B cell (primary cell): ENCODE measurements at regions not wholly inside any gene's neighbourhood (a gene's known extent, or its start where the extent isn't known, plus 50 kb on each side); places are given as distances from the start of the nearest gene placed in this dataset.

ENCODE experiments used
- ATAC-seq: fragments of 200-7000 bp; cut with Tn5 transposase; one replicate; pipeline ENCODE4 v1.10.0; 2021; ENCODE audit warnings: low read depth, mild to moderate bottlenecking, moderate number of reproducible peaks, moderate library complexity
- CTCF ChIA-PET: fragments of 350-600 bp; sonication (Branson Sonifier 250); formaldehyde crosslinking; loops from one replicate; lab custom pipeline; 2021; ENCODE audit warnings: antibody characterized with exemption, inconsistent platforms; lab: Charles Lee
- POLR2A ChIA-PET: fragments of 350-600 bp; sonication (Branson Sonifier 250); formaldehyde crosslinking; loops from one replicate; lab custom pipeline; 2021; ENCODE audit warnings: antibody characterized with exemption; lab: Charles Lee
- DNase-seq: peaks from one replicate; pipeline ENCODE4 v3.0.0; 2013
- H2AFZ ChIP-seq: 2 replicates; pipeline ENCODE4 v1.6.1; 2012; ENCODE audit warnings: mild to moderate bottlenecking, low read depth, low read length; ENCODE audit not compliant: insufficient read depth, poor library complexity, severe bottlenecking
- H3K27ac ChIP-seq, 2 donors: 1 replicate in 1 of 2; 2 replicates in 1 of 2; pipeline ENCODE4 v1.5.1; 2012 to 2013; ENCODE audit warnings: low read length in 2 of 2, mild to moderate bottlenecking in 2 of 2, moderate library complexity in 1 of 2
- H3K27me3 ChIP-seq, 4 experiments: fragments of 200-600 bp in 1 of 4; sonication (generic) in 1 of 4; replicated peaks in 1 of 4; 1 replicate in 2 of 4; 2 replicates in 2 of 4; pipeline versions ENCODE4 v1.6.1 to v1.7.0; 2013 to 2016; ENCODE audit warnings: low read length in 3 of 4, mild to moderate bottlenecking in 2 of 4, mixed read lengths in 1 of 4, moderate library complexity in 1 of 4; ENCODE audit not compliant: insufficient read depth in 4 of 4, control insufficient read depth in 3 of 4; ENCODE audit errors: control extremely low read depth in 1 of 4
- H3K36me3 ChIP-seq, 2 experiments: replicated peaks in 1 of 2; 1 replicate in 1 of 2; 2 replicates in 1 of 2; pipeline versions ENCODE4 v1.6.1 to v1.7.1; 2013; ENCODE audit warnings: low read length in 1 of 2; ENCODE audit not compliant: insufficient read depth in 2 of 2, control insufficient read depth in 1 of 2; ENCODE audit errors: control extremely low read depth in 1 of 2, extremely low read depth in 1 of 2
- H3K4me1 ChIP-seq, 2 donors: fragments of 200-600 bp in 1 of 2; sonication (generic) in 1 of 2; 1 replicate in 1 of 2; 2 replicates in 1 of 2; pipeline versions ENCODE4 v1.5.1 to v1.6.1; 2013 to 2017; ENCODE audit warnings: low read length in 2 of 2; ENCODE audit not compliant: control insufficient read depth in 2 of 2, insufficient read depth in 2 of 2
- H3K4me2 ChIP-seq: replicated peaks from 2 replicates; pipeline ENCODE3; 2012; ENCODE audit warnings: mild to moderate bottlenecking, low read depth, low read length; ENCODE audit not compliant: poor library complexity, severe bottlenecking
- H3K4me3 ChIP-seq, 5 experiments: fragments of 200-600 bp in 1 of 5; sonication (generic) in 1 of 5; 1 replicate in 3 of 5; 2 replicates in 2 of 5; pipeline versions ENCODE4 v1.5.1 to v1.7.0; 2011 to 2016; ENCODE audit warnings: low read length in 4 of 5, mild to moderate bottlenecking in 4 of 5, low read depth in 2 of 5, control low read depth in 1 of 5, moderate library complexity in 1 of 5; ENCODE audit not compliant: insufficient read depth in 1 of 5; ENCODE audit errors: control extremely low read depth in 1 of 5, extremely low read depth in 1 of 5
- H3K79me2 ChIP-seq: fragments of 200-600 bp; sonication (generic); one replicate; pipeline ENCODE4 v1.6.0; 2016; ENCODE audit warnings: low read length; ENCODE audit not compliant: control insufficient read depth, insufficient read depth
- H3K9ac ChIP-seq: fragments of 200-600 bp; sonication (generic); 2 replicates; pipeline ENCODE4 v1.6.1; 2017; ENCODE audit warnings: mild to moderate bottlenecking, low read length, moderate library complexity
- H3K9me3 ChIP-seq, 3 donors: one replicate each; pipeline versions ENCODE4 v1.6.1 to v1.7.1; 2013; ENCODE audit warnings: low read length in 2 of 3; ENCODE audit not compliant: control insufficient read depth in 2 of 3, insufficient read depth in 1 of 3; ENCODE audit errors: control extremely low read depth in 1 of 3
- H4K20me1 ChIP-seq: 2 replicates; pipeline ENCODE4 v1.6.0; 2012; ENCODE audit warnings: mild to moderate bottlenecking, low read length; ENCODE audit not compliant: insufficient read depth, control insufficient read depth, poor library complexity, severe bottlenecking
- H3K27ac Mint-ChIP-seq: one replicate; pipeline ENCODE4 v1.8.0; 2021; ENCODE audit warnings: mixed read lengths
- H3K27me3 Mint-ChIP-seq: one replicate; pipeline ENCODE4 v1.8.0; 2021; ENCODE audit warnings: mixed read lengths
- H3K4me1 Mint-ChIP-seq: one replicate; pipeline ENCODE4 v1.8.0; 2021; ENCODE audit warnings: mixed read lengths
- H3K4me3 Mint-ChIP-seq: one replicate; pipeline ENCODE4 v1.8.0; 2021; ENCODE audit warnings: mixed read lengths
- H3K9me3 Mint-ChIP-seq: one replicate; pipeline ENCODE4 v1.8.0; 2022; ENCODE audit warnings: mixed read lengths; ENCODE audit not compliant: insufficient read depth
- EZH2 ChIP-seq: IDR thresholded peaks from 2 replicates; pipeline ENCODE4 v1.6.1; 2012; ENCODE audit warnings: borderline replicate concordance, low read depth, mild to moderate bottlenecking, moderate library complexity, low read length; ENCODE audit not compliant: insufficient read depth, poor library complexity, severe bottlenecking
- WGBS: methylation state at CpG from one replicate; pipeline ENCODE4 v1.1.5; 2013; ENCODE audit warnings: missing lambda C conversion rate; ENCODE audit not compliant: insufficient coverage; 5-methylcytosine and 5-hydroxymethylcytosine counted together
- intact Hi-C: fragments of 100-400 bp; cut with micrococcal nuclease; formaldehyde crosslinking; loops from one replicate; pipeline ENCODE4 v1.10.0; 2022
- TF ChIP-seq, protein P1 (sequence below): fragments of 200-600 bp; IDR thresholded peaks from one replicate; pipeline ENCODE4 v1.8.0; 2022; ENCODE audit warnings: antibody characterized with exemption, mild to moderate bottlenecking

DNA sequence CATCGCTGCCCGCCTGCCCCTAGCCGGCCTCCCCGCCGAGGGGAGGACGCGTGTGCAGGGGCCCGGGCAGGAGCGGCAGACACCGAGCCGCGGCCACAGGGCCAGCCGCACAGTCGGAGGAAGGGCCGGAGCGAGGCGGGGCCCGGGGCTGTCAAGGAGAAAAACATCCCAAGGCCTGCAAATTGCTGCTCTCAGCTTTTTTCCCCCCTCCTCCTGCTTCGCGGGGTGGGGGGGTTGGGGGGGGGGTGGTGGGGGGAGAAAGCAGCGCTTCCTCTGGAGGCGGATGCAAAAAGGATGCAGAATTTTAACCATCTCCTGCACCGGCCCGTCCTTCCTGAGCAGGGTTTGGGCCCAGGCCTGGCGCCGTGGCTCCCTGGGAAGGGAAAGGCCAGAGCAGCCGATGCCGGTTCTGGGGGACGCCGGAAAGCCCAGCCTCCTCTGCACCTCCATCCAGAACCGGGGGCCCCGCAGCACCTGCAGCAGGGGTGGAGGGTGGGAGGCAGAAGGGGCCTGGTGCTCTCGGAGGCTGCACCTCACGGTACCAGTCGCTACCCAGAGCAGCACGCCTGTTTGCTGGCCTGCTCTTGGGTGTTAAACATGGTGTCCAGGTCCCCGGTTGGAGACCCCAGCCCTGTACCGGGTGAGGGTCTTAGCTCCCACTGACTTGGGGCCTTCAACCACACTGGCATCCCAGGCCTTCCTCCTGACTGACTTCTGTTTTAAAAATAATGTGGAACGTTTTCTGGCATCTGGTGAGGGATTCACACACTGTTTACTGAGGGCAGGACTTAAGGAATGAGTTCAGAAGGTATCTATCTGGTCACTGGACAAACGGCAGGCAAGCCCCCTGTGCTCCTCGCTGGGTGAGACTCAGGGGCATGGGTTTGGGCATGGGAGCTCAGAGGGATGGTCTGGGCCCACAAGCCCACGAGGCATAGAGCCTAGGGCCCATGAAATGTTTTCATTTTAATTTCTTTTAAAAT lies 77.4 kb upstream of the WNT7B start:
- Histone ChIP-seq H3K9me3 (no peaks in the 10 kb centered on the region), H3K27me3 (no peaks in the 10 kb centered on the region), H3K9ac (peak overlapping the region; percentile 80), H4K20me1 (no peaks in the 10 kb centered on the region), H3K4me1 (peaks cover 59 to 76% of the 10 kb centered on the region in 2 donors), H3K79me2 (peaks cover 53% of the 10 kb centered on the region), H3K36me3 (no peaks in the 10 kb centered on the region), H2AFZ (peak overlapping the region; percentile 91), H3K4me3 (peak overlapping the region in 4 of 5 experiments; percentile 61 to 77 (median 74)), H3K4me2 (peak overlapping the region; percentile 81), H3K27ac (peak overlapping the region; percentile 76 to 89)
- ChIA-PET POLR2A (interaction anchor here (0.6 to 4.4 kb wide), 7 partner anchors 10 to 58 kb away, joined by 3 to 55 read pairs (median 11); no protein-coding TSS in a partner anchor), CTCF (interaction anchor here (0.5 to 1.9 kb wide), 7 partner anchors 10 to 422 kb away, joined by 3 to 7 read pairs (median 4); no protein-coding TSS in a partner anchor)
- peaks cover 61% of the 10 kb centered on the region for H3K4me1 Mint-ChIP-seq
- intact Hi-C loops, result loop anchor here (5.0 kb wide), 2 partner anchors 42 to 63 kb away; no protein-coding TSS in a partner anchor
- peak; percentile 53 for DNase-seq
- no peak for TF ChIP-seq EZH2
- TF ChIP-seq, protein P1, sequence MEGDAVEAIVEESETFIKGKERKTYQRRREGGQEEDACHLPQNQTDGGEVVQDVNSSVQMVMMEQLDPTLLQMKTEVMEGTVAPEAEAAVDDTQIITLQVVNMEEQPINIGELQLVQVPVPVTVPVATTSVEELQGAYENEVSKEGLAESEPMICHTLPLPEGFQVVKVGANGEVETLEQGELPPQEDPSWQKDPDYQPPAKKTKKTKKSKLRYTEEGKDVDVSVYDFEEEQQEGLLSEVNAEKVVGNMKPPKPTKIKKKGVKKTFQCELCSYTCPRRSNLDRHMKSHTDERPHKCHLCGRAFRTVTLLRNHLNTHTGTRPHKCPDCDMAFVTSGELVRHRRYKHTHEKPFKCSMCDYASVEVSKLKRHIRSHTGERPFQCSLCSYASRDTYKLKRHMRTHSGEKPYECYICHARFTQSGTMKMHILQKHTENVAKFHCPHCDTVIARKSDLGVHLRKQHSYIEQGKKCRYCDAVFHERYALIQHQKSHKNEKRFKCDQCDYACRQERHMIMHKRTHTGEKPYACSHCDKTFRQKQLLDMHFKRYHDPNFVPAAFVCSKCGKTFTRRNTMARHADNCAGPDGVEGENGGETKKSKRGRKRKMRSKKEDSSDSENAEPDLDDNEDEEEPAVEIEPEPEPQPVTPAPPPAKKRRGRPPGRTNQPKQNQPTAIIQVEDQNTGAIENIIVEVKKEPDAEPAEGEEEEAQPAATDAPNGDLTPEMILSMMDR, result no peak
- peak overlapping the region; percentile 95 for H3K27ac Mint-ChIP-seq
- H3K4me3 Mint-ChIP-seq, result peak overlapping the region; percentile 94
- 13% methylated on average over 29 of the region's 42 CpGs for WGBS
- H3K27me3 Mint-ChIP-seq, result no peaks in the 10 kb centered on the region
- peak; percentile 8 for ATAC-seq
- no peaks in the 10 kb centered on the region for H3K9me3 Mint-ChIP-seq
